Endothelial cell (in vitro differentiated cells): ENCODE measurements at regions not wholly inside any gene's neighbourhood (a gene's known extent, or its start where the extent isn't known, plus 50 kb on each side); places are given as distances from the start of the nearest gene placed in this dataset.
A peak's percentile ranks its signal among the peaks of the same experiment; 100 is the strongest.

Source experiments
- DNase-seq: peaks from one replicate; pipeline ENCODE4 v3.0.0; 2021; ENCODE audit warnings: low spot score
- H3K27ac Mint-ChIP-seq: one replicate; pipeline ENCODE4 v1.8.0; 2021; ENCODE audit warnings: mixed read lengths, inconsistent platforms; ENCODE audit not compliant: unreplicated experiment
- H3K27me3 Mint-ChIP-seq: one replicate; pipeline ENCODE4 v1.8.0; 2021; ENCODE audit warnings: mild to moderate bottlenecking, moderate library complexity, mixed read lengths, inconsistent platforms; ENCODE audit not compliant: unreplicated experiment
- H3K36me3 Mint-ChIP-seq: one replicate; pipeline ENCODE4 v1.8.0; 2021; ENCODE audit warnings: mild to moderate bottlenecking, low read depth, mixed read lengths, inconsistent platforms; ENCODE audit not compliant: unreplicated experiment
- H3K4me1 Mint-ChIP-seq: one replicate; pipeline ENCODE4 v1.8.0; 2021; ENCODE audit warnings: mild to moderate bottlenecking, mixed read lengths, inconsistent platforms; ENCODE audit not compliant: unreplicated experiment
- H3K4me3 Mint-ChIP-seq: one replicate; pipeline ENCODE4 v1.8.0; 2021; ENCODE audit warnings: mild to moderate bottlenecking, mixed read lengths, inconsistent platforms; ENCODE audit not compliant: unreplicated experiment
- H3K9me3 Mint-ChIP-seq: one replicate; pipeline ENCODE4 v1.8.0; 2021; ENCODE audit warnings: mixed read lengths, inconsistent platforms; ENCODE audit not compliant: unreplicated experiment
- CTCF ChIP-seq: fragments of 200-600 bp; sonication (generic); IDR thresholded peaks from one replicate; pipeline ENCODE4 v1.5.0; 2021; ENCODE audit warnings: antibody characterized with exemption; ENCODE audit not compliant: unreplicated experiment

- H3K36me3 Mint-ChIP-seq: peaks cover 8% of the 10 kb centered on the region
- no peaks in the 10 kb centered on the region for H3K4me1 Mint-ChIP-seq
- no peak for DNase-seq
- TF ChIP-seq CTCF: no peak
- H3K9me3 Mint-ChIP-seq: peaks cover 4% of the 10 kb centered on the region
- H3K27me3 Mint-ChIP-seq: peaks cover 2% of the 10 kb centered on the region
- H3K4me3 Mint-ChIP-seq: no peak overlapping the region
- no peak overlapping the region for H3K27ac Mint-ChIP-seq
Measured at GRCh38 chr6:140388815-140389214, 1014.4 kb upstream of the CITED2 start.

- Mint-ChIP-seq H3K36me3 (peaks cover 8% of the 10 kb centered on the region), H3K27ac (no peak overlapping the region), H3K4me3 (no peak overlapping the region), H3K27me3 (peaks cover 2% of the 10 kb centered on the region), H3K4me1 (no peaks in the 10 kb centered on the region), H3K9me3 (peaks cover 4% of the 10 kb centered on the region)
- TF ChIP-seq CTCF: no peak
- DNase-seq: no peak
Measured at GRCh38 chr6:140388192-140388802, 1013.8 kb upstream of the CITED2 start.

DNA sequence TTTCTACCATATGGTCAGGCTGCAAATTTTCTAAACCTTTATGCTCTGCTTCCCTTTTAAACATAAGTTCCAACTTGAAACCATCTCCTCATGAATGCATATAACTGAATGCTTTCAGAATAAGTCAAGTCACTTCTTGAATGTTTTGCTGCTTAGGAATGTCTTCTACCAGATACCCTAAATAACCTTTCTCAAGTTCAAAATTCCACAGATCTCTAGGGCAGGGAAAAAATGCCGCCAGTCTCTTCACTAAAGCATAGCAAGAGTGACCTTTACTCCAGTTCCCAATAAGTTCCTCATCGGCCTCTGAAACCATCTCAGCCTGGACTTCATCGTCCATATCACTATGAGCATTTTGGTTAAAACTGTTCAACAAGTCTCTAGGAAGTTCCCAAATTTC, 1011.2 kb upstream of the CITED2 start:
- peaks cover 4% of the 10 kb centered on the region for H3K9me3 Mint-ChIP-seq
- peaks cover 8% of the 10 kb centered on the region for H3K36me3 Mint-ChIP-seq
- no peak for DNase-seq
- H3K27me3 Mint-ChIP-seq: peaks cover 4% of the 10 kb centered on the region
- no peak overlapping the region for H3K27ac Mint-ChIP-seq
- H3K4me1 Mint-ChIP-seq: no peaks in the 10 kb centered on the region
- no peak for TF ChIP-seq CTCF
- H3K4me3 Mint-ChIP-seq: peak overlapping the region; percentile 66

- Mint-ChIP-seq H3K4me3 (no peak overlapping the region), H3K36me3 (peaks cover 8% of the 10 kb centered on the region), H3K27me3 (peaks cover 4% of the 10 kb centered on the region), H3K9me3 (peaks cover 4% of the 10 kb centered on the region), H3K27ac (no peak overlapping the region), H3K4me1 (no peaks in the 10 kb centered on the region)
- DNase-seq: no peak
- no peak for TF ChIP-seq CTCF
Measured at GRCh38 chr6:140382355-140382754, 1007.9 kb upstream of the CITED2 start.

DNA sequence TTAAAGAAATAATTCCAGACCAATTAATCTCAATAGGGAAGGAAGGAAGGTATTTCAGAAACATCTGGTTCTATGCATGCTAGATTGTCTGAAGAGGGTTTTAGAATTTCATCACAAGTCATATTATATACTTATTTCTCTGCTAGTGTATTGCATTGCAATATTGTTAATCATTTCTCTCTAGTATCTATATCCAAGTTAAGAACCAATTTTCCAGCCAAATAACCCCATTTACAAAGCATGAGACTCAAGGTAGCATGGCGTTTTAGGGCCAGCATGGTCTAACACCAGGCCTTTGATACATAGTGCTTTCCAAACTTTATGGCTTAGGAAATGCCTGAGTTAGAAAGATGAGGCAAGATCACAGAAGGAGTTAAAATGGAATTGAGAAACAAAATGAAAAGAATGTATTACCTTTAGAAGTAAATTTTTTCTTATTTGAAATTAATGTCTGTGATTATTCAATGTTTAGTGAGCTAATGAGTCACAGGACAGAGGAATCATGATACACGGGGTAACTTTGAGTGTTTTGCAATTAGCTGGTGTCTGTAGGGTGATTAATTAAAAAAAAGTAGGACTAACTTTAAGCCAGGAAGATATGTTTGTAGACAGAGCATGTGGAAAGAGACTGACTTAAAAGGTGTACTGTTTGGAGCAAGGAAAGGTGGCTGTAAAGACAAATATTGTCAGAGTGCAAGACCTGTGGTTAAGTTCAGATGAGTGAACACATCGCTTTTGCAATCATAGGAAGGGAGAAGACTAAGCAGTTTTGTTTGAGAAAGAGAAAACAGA, 1006.2 kb upstream of the CITED2 start:
- H3K4me1 Mint-ChIP-seq: no peaks in the 10 kb centered on the region
- no peak overlapping the region for H3K27ac Mint-ChIP-seq
- no peak for TF ChIP-seq CTCF
- H3K27me3 Mint-ChIP-seq: peaks cover 4% of the 10 kb centered on the region
- H3K4me3 Mint-ChIP-seq: no peak overlapping the region
- H3K9me3 Mint-ChIP-seq: peaks cover 2% of the 10 kb centered on the region
- no peak for DNase-seq
- peaks cover 2% of the 10 kb centered on the region for H3K36me3 Mint-ChIP-seq
